CD4-positive, alpha-beta T cell treated with Interleukin-12 subunit alpha and Interleukin-12 subunit beta, for 1 hour (primary cell): ENCODE measurements at regions not wholly inside any gene's neighbourhood (a gene's known extent, or its start where the extent isn't known, plus 50 kb on each side); places are given as distances from the start of the nearest gene placed in this dataset.
"Not testable (repeated sequence)": the region's sequence is repeated elsewhere in the genome, so short reads cannot be mapped to it uniquely, and the experiment has no call there.

ENCODE experiments used
- DNase-seq: peaks from one replicate; pipeline ENCODE4 v3.0.0-alpha.2; 2020

GRCh38 chr4:34506511-34507092, 1737.7 kb downstream of the ARAP2 start:
- not testable (repeated sequence) for DNase-seq

DNA sequence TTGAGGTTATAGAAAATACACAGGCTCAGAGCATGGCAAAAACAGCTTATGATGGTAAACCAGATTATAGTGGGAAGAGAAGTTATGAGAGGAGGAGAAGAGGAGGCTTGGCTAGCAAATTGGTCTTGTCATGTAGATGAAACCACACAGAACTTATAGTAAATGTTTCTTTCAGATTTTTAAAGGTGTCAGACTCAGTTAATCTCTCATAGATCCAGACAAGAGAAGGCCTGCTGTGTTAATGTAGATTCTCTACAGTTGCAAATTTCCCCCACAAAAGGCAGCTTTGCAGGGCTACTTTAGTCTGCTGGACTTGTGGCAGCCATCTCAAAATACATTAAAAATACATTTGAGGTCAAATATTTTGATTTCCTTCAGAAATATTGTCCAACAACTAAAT, 1731.7 kb downstream of the ARAP2 start:
- no peak for DNase-seq

GRCh38 chr4:34516524-34516923, 1727.8 kb downstream of the ARAP2 start:
- DNase-seq: no peak

GRCh38 chr4:34534916-34535315, 1709.4 kb downstream of the ARAP2 start:
- DNase-seq: no peak

DNA sequence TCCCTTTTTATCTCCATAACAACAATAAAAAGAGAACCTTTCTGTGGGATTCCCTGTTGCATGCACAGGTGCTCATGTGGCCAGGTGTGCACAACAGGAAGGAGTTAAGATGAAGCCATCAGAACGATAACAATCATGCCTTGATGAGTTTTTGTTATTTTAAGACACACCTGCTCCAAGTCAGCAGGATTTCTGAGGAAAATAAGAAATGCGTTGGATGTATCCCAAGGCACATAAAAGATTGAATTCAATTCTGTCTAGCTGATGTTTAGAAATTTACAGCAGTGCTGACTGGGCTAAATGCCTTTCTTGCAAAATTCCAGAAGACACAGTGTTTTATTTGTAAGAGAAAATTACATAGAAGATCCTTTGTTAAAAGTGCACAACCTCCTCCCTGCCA, 1678.2 kb downstream of the ARAP2 start:
- no peak for DNase-seq

DNA sequence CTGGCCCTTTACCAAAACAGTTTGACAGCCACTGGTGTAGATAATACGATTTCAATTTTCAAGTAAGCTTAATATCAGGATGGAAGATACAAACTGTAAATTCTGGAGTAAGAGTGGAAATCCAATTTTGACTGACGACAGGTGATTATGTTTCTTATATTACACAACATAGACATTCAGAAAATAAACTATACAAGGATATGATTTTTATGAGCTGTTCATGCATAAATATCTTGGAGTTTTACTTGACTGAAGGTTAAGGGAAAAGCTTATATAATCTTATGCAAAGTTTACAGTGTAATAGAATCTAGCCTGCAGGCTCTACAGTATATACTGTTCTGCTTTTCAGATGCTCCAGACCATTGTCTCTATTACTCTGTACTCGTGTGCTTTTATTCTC, 1672.3 kb downstream of the ARAP2 start:
- DNase-seq: no peak

DNA sequence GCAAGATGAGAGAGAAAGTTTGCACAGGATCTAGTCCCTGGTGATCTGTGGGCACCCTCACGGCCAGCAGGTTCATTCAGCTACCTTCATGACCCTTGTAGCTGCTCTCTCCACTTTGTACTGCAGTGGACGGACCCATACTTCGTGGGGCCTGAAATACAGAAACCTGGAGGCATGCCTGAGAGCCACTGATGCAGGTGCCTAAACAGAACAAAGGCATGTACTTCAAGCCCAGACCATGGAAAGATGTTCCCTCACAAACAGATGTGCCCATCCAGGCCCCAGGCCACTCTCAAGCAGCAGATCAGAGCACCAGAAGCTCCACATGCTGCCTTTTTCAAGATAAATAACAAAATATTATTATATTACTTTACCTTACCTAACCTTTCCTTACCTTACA, 1629.0 kb downstream of the ARAP2 start:
- DNase-seq: no peak

- DNase-seq: no peak
Observed at GRCh38 chr4:34619531-34620162, 1624.7 kb downstream of the ARAP2 start.

DNA sequence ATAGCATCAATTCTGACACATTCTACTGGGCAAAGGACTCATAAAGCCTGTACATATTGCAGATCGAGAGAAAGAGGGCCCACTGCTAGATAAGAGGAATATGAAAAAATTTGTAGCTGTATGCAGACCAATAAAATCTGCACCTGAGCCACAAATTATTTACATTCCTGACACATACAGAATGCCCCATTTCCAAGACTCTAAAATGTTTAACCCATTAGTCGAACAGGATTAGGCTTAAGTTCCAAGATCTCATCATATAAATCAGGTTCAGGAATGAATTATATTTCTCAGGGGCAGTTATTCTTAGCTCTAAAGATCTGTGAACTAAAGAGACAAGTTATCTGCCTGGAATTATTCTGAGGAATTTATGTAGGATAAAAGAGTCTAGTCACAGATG, 1615.8 kb downstream of the ARAP2 start:
- no peak for DNase-seq

DNA sequence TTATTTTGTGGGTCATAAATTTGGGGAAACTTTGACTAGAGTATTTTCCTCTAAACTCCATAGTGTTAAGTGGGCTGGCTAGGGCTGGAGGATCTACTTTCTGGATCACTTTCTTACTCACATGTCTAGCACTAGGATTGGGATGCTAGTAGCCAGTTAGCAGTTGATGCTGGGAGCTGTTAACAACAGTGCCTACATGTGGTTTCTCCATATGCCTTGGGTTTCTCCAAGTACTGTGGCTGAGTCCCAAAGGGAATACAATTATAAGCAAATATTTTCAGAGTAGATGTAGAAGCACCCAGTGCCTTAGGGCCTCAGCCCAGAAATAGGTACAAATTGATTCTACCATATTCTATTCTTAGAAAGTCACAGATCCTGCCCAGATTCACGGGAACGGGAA, 1614.9 kb downstream of the ARAP2 start:
- no peak for DNase-seq

- no peak for DNase-seq
Observed at GRCh38 chr4:34633241-34633640, 1611.1 kb downstream of the ARAP2 start.

DNA sequence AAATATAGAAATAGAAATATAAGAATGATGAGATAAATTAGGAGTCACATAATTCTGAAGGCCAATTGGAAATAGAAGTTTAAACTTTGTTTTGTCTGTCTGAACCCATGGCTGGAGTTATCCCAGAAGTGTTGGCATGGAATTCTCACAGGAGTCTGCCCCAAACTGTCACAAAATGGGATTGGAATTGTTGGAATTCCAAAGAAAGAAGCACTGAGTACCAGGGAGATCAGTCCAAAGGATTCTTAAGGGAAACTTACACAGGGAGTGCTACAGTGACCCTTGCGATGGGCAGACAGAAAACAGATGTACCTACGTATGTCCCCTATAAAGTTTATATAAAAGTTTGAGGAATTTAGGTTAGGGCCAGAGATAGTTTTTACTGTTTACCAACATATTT, 1607.7 kb downstream of the ARAP2 start:
- DNase-seq: no peak

DNA sequence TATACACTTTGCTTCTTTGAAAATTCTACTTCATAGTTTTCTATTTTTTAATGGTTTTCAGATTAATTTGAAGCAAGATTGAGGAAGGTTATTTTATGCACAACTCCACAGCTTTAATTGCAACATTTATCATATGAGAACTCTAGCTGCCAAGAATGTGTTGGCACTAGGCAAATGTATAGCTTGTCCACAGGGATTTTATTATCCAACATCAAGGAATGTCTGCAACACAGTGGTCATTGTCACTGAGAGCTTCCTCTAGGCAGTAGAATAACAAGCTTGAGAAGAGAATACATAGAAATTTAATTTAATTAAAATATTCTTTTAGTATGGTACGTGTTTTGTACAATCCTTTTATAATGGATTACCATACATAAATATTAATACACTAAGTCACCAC, 1600.8 kb downstream of the ARAP2 start:
- no peak for DNase-seq

GRCh38 chr4:34644579-34645115, 1599.7 kb downstream of the ARAP2 start:
- no peak for DNase-seq

DNA sequence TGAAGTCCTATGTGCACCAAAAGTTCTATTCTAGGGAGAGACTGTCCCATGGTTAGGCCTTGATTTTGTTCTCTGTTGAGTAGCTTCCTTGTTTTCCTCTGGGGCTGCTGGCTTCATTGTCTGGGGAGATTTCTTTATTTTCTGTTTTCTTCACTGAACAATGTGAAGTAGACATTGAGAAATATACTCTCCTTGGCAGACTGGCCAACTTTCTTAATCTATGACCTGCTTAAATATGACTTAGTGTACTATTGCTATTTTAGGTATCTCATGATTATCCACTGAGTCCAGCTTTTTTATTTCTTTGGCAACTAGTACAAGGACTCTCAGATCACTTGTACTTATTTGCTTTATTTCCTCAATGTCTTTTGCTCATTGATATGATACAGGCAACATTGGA, 1594.6 kb downstream of the ARAP2 start:
- DNase-seq: no peak

GRCh38 chr4:34664051-34664450, 1580.3 kb downstream of the ARAP2 start:
- no peak for DNase-seq

- DNase-seq: no peak
Observed at GRCh38 chr4:34676400-34676799, 1567.9 kb downstream of the ARAP2 start.

DNA sequence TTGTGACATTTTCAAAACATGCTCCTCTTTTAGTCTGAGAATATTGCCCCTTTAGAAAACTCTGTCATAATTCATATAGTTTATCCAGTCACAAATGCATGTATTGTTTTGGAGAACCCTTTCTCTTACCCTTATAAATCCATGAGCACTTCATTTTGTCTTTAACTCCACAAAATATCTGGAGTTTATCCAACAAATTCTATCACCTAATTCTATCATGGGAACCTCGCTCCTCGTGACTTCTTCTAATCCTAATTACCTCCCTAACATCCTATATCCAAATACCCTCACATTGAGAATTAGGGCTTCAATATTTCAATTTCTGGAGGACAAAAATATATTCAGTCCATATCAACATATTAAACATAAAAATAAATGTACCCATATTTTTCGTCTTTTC, 1565.9 kb downstream of the ARAP2 start:
- no peak for DNase-seq

DNA sequence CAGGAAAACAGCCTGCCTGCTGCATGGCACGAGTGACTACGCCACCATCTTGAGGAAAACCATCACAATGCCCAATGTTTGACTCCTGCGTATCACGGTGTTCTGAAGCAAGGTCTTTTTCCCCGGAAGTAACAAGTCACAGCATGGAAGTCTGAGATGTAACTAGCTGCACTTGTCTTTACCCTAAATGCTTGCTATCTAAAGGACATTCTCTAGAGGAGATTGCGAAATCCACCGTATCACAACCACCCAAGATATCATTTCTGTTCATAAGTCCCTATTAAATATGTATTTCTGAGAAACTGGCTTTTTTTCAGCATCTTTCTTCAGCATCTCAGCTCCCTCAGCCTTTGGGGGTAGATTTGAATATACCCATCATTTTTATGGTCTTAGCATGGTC, 1565.1 kb downstream of the ARAP2 start:
- no peak for DNase-seq

DNA sequence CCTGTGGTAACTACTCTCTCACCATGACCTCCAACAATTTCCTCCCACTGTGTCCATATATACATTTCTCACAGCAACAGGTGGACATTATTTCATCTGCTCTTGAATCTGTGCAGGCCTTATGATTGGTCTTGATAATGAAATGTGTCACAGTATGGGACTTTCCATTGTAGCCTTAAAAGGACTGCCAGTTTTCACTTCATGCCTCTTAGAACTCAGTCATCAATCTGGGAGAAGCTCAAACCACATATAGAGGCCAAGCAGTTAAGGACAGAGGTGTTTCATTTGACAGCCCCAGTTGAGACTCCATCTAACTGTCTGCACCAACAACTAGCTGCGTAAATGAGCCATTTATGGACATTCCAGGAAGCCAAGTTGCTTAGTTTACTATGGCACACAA, 1534.8 kb downstream of the ARAP2 start:
- no peak for DNase-seq

- no peak for DNase-seq
Observed at GRCh38 chr4:34718576-34719245, 1525.6 kb downstream of the ARAP2 start.

DNA sequence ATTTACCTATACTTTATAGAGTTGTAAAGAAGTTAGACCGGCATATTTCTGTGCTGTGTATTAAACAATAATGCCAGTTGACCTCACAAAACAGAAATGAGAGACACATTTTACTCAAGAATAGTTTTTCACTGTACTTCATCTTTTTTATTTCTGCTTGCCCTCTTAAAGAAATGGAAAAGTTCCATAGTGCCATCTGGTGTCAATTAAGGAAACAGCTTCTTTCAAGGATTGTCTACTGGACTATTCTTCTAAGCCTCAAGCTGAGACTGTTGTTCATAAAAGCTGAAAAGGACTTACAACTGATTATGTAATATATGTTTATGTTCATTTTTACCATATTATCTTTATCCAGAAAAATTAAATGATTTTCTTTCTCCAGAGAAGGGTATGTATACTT, 1523.7 kb downstream of the ARAP2 start:
- DNase-seq: no peak

DNA sequence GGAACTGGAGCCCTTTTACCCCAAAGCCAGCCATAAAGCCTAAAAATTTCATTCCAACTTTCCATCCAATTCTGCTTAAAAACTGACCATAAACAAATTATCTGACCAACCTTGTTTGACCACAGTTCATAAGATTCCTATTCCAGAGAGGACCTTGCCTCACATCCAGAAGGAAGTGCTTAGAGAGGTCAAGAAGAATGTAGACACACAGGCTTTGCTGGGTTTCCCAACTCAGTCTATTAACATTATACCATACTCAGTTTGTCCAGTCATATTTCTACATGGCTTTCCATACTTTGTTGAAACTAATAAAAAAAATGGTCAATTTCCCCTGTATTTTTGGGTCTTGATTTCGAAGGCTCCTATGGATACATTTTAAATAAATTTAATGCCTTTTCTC, 1522.5 kb downstream of the ARAP2 start:
- DNase-seq: no peak

- no peak for DNase-seq
Observed at GRCh38 chr4:34723605-34724004, 1520.7 kb downstream of the ARAP2 start.
